PC-9 (cell line): ENCODE measurements at regions not wholly inside any gene's neighbourhood (a gene's known extent, or its start where the extent isn't known, plus 50 kb on each side); places are given as distances from the start of the nearest gene placed in this dataset.

Experiments used
- EZH2 ChIP-seq: fragments of 200-600 bp; sonication (generic); IDR thresholded peaks from 2 replicates; pipeline ENCODE4 v1.8.0; 2017; ENCODE audit warnings: antibody characterized with exemption, low read depth
- TF ChIP-seq, protein P1 (sequence below): fragments of 200-600 bp; sonication (generic); conservative IDR thresholded peaks from 2 replicates; pipeline ENCODE4 v1.6.1; 2017; ENCODE audit warnings: mixed run types, antibody characterized with exemption, mild to moderate bottlenecking, moderate library complexity

DNA sequence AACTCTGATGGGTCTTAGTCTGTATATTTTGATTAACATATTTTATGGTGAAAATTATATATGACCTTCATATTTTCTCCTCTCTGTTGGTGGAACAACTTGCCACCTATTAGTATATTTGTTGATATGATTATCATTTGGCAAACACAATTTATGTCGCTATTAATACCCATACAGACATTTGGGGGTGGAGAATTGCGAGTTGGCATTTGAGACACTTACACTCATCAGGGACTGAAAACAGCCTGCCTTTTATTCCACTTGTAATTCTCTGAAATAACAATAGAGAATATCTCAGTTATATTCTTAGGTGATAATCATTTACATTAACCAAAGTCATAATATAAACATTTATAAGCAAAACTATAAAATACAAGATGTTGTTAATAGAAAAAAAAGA lies 100.5 kb upstream of the RGS18 start:
- TF ChIP-seq, protein P1, sequence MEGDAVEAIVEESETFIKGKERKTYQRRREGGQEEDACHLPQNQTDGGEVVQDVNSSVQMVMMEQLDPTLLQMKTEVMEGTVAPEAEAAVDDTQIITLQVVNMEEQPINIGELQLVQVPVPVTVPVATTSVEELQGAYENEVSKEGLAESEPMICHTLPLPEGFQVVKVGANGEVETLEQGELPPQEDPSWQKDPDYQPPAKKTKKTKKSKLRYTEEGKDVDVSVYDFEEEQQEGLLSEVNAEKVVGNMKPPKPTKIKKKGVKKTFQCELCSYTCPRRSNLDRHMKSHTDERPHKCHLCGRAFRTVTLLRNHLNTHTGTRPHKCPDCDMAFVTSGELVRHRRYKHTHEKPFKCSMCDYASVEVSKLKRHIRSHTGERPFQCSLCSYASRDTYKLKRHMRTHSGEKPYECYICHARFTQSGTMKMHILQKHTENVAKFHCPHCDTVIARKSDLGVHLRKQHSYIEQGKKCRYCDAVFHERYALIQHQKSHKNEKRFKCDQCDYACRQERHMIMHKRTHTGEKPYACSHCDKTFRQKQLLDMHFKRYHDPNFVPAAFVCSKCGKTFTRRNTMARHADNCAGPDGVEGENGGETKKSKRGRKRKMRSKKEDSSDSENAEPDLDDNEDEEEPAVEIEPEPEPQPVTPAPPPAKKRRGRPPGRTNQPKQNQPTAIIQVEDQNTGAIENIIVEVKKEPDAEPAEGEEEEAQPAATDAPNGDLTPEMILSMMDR: no peak
- no peak for TF ChIP-seq EZH2
